Colonic mucosa (tissue), 4 donors: ENCODE measurements at regions not wholly inside any gene's neighbourhood (a gene's known extent, or its start where the extent isn't known, plus 50 kb on each side); places are given as distances from the start of the nearest gene placed in this dataset.

Experiments used
- DNase-seq: peaks from one replicate; pipeline ENCODE4 v3.0.0-alpha.2; 2020
- H3K27ac ChIP-seq: fragments of 200-600 bp; one replicate; pipeline ENCODE4 v1.8.0; 2021
- H3K27me3 ChIP-seq: fragments of 200-600 bp; one replicate; pipeline ENCODE4 v1.8.0; 2021
- H3K36me3 ChIP-seq: fragments of 200-600 bp; one replicate; pipeline ENCODE4 v1.8.0; 2021
- H3K4me1 ChIP-seq: fragments of 200-600 bp; one replicate; pipeline ENCODE4 v1.8.0; 2021; ENCODE audit warnings: mild to moderate bottlenecking
- H3K4me3 ChIP-seq: fragments of 200-600 bp; one replicate; pipeline ENCODE4 v1.8.0; 2021
- H3K9ac ChIP-seq, 2 donors: one replicate each; pipeline ENCODE4 v1.7.0; 2013; ENCODE audit warnings: control low read depth in 2 of 2, low read depth in 2 of 2, low read length in 2 of 2
- H3K9me3 ChIP-seq: fragments of 200-600 bp; one replicate; pipeline ENCODE4 v1.8.0; 2021
- intact Hi-C: fragments of 100-400 bp; cut with DNase I; formaldehyde crosslinking; loops from one replicate; pipeline ENCODE4 v1.14.1; 2022
- TF ChIP-seq, protein P1 (sequence below): fragments of 200-600 bp; IDR thresholded peaks from one replicate; pipeline ENCODE4 v1.8.0; 2022; ENCODE audit warnings: antibody characterized with exemption, mild to moderate bottlenecking
- donor health status: healthy.
- donor health status: DM: no; HTN: no; CAD: no.
- donor health status: DM: no; HTN: no; CAD: no.

DNA sequence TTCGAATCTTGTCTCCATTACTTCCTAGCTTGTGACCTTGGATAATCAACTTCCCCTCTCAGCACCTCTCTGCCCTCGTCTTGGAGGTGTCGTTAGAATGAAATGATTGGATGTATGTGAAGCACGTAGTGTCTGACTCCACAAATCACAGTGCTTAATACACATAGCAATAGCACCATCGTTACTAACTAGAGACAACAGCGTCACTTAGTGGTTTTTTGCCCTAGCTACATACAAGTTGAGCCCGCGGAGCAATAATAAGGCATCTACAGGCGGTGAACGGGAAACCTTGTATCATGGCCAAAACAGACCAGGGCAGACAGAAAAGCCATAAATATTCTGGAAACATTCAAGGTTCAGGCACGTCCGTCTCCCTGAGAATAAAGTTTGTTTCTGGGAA lies 154.9 kb downstream of the ASCL4 start:
- no peak overlapping the region for H3K9ac ChIP-seq
- intact Hi-C loops, result no loop called here
- TF ChIP-seq, protein P1, sequence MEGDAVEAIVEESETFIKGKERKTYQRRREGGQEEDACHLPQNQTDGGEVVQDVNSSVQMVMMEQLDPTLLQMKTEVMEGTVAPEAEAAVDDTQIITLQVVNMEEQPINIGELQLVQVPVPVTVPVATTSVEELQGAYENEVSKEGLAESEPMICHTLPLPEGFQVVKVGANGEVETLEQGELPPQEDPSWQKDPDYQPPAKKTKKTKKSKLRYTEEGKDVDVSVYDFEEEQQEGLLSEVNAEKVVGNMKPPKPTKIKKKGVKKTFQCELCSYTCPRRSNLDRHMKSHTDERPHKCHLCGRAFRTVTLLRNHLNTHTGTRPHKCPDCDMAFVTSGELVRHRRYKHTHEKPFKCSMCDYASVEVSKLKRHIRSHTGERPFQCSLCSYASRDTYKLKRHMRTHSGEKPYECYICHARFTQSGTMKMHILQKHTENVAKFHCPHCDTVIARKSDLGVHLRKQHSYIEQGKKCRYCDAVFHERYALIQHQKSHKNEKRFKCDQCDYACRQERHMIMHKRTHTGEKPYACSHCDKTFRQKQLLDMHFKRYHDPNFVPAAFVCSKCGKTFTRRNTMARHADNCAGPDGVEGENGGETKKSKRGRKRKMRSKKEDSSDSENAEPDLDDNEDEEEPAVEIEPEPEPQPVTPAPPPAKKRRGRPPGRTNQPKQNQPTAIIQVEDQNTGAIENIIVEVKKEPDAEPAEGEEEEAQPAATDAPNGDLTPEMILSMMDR, result no peak
- no peaks in the 10 kb centered on the region for H3K36me3 ChIP-seq
- H3K27me3 ChIP-seq, result no peaks in the 10 kb centered on the region
- H3K27ac ChIP-seq, result no peak overlapping the region
- no peak for DNase-seq
- H3K9me3 ChIP-seq, result no peaks in the 10 kb centered on the region
- no peak overlapping the region for H3K4me3 ChIP-seq
- no peaks in the 10 kb centered on the region for H3K4me1 ChIP-seq

DNA sequence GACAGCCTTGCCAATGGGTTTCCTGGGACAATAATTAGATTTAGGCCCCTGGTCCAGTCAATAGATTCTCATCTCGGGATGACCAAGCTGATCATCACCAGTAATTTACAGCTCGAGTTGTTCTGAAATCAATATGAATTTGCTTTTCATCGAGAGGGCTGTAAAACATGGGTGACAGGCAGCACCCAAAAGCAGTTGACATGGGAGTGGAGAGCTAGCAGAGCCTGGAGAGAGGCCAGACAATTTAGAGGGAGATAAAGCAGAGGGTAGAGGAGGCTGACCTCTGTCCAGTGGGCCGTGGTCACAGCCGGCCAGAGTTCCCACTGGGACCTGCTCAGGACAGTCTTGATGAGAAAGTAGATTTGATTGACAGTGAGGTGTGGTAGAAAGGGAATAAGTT lies 157.3 kb downstream of the ASCL4 start:
- Histone ChIP-seq H3K27ac (no peak overlapping the region), H3K9me3 (no peaks in the 10 kb centered on the region), H3K36me3 (no peaks in the 10 kb centered on the region), H3K9ac (no peak overlapping the region), H3K4me3 (no peak overlapping the region), H3K4me1 (no peaks in the 10 kb centered on the region), H3K27me3 (no peaks in the 10 kb centered on the region)
- intact Hi-C loops, result no loop called here
- TF ChIP-seq, protein P1, result no peak
- DNase-seq, result no peak

DNA sequence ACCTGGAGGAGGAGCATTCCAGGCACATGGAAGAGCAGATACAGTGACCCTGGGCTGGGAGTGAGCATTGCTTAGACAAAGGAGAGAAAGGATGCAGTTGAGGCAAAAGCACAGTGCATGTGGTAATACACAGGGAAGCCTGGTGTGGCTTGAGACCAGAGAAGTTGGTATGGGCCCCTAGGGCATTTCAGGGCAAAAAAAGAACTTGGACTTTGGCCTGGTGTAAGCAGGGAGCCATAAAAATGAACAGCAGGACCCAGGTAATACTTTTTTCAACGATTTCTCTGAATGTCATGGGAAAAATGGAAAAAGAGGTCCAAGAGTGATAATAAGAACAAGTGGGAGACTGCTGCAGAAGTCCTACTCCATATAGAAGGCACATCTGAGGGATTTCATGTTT lies 163.9 kb downstream of the ASCL4 start:
- DNase-seq, result no peak
- TF ChIP-seq, protein P1, result no peak
- intact Hi-C loops, result no loop called here
- Histone ChIP-seq H3K27ac (no peak overlapping the region), H3K4me1 (no peaks in the 10 kb centered on the region), H3K4me3 (no peak overlapping the region), H3K9me3 (no peaks in the 10 kb centered on the region), H3K27me3 (no peaks in the 10 kb centered on the region), H3K36me3 (no peaks in the 10 kb centered on the region), H3K9ac (no peak overlapping the region)

DNA sequence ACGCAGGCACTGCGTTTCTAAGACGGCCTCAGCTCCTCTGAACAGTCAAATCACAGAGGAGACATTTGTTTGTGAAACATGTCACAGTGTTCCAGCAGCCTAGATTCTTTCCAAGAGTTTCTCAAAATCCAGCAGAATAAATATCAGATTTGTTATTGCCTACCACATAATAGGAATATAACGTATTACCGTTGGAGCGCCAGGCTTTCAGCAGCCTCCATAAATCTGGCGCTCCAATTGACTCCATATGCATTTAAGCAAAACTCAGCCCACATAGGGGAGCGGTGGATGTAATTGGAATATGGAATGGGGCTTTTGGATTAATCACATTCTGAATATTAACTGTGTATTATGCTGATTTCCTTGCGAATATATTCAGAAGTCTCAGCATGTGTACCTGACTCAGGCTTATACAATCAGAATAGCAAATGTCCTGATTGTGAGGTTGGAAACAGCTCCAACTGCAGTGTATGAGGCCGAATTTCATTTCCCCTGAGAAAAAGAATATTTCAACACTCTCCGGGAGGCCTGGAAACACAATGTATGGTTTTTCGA lies 174.0 kb downstream of the ASCL4 start:
- no peak overlapping the region for H3K4me3 ChIP-seq
- H3K27me3 ChIP-seq, result no peaks in the 10 kb centered on the region
- DNase-seq, result no peak
- TF ChIP-seq, protein P1, result no peak
- no peaks in the 10 kb centered on the region for H3K9me3 ChIP-seq
- no peaks in the 10 kb centered on the region for H3K36me3 ChIP-seq
- no peak overlapping the region for H3K9ac ChIP-seq
- intact Hi-C loops, result no loop called here
- H3K4me1 ChIP-seq, result no peaks in the 10 kb centered on the region
- no peak overlapping the region for H3K27ac ChIP-seq

DNA sequence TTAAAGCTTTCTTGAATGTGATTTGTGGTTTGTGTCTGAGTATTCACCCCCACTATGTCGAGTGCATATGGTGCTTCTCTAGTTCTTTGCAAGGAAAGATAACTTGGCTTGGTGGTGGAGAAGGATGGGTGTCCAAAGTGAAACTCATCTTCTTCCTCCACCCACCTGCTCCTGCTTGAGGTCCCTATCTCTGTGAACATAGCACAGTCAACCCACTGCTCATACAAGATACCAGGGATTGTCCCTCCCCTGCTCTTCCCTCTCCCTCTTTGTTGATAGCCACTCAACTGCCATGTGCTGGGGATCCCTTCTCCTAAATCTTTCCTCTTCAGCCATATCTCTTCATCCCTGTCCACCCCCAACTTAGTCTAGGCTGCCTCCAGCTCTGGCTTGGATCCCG lies 176.5 kb downstream of the ASCL4 start:
- H3K27me3 ChIP-seq, result no peaks in the 10 kb centered on the region
- intact Hi-C loops, result no loop called here
- no peaks in the 10 kb centered on the region for H3K4me1 ChIP-seq
- no peaks in the 10 kb centered on the region for H3K9me3 ChIP-seq
- H3K27ac ChIP-seq, result no peak overlapping the region
- DNase-seq, result no peak
- TF ChIP-seq, protein P1, result no peak
- H3K36me3 ChIP-seq, result no peaks in the 10 kb centered on the region
- H3K9ac ChIP-seq, result no peak overlapping the region
- H3K4me3 ChIP-seq, result no peak overlapping the region
